Body of pancreas (tissue), 4 donors: ENCODE measurements at regions not wholly inside any gene's neighbourhood (a gene's known extent, or its start where the extent isn't known, plus 50 kb on each side); places are given as distances from the start of the nearest gene placed in this dataset.

Source experiments
- POLR2A ChIP-seq, 3 donors: fragments of 450-650 bp; IDR thresholded peaks; one replicate each; pipeline ENCODE4 v1.6.1; 2016; ENCODE audit warnings: antibody characterized with exemption in 3 of 3, mild to moderate bottlenecking in 2 of 3
- TF ChIP-seq, protein P1 (sequence below), 7 experiments: fragments of 450-650 bp in 4 of 7; fragments of 200-600 bp in 3 of 7; sonication (generic) in 3 of 7; IDR thresholded peaks; one replicate each; pipeline ENCODE4 v1.5.1; 2016 to 2019; ENCODE audit warnings: antibody characterized with exemption in 7 of 7

DNA sequence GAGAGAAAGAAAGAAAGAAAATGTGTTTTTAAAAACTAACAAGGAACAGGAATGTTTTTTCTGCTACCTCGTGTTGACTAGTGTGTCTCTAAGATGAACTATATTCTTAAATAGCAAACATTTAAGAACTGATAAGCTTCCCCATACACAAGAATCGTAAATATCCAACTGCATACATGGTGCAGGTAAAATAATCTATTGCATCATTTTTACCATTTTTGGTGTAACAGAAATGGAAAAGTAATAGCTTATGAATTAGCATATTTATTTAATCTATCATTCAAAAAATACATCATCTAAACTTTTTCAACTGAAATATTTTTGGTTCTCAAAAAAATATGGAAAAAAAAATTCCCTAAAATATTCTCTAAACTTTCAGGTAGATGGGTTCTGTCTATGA lies 59.7 kb upstream of the RAD23B start:
- TF ChIP-seq, protein P1, sequence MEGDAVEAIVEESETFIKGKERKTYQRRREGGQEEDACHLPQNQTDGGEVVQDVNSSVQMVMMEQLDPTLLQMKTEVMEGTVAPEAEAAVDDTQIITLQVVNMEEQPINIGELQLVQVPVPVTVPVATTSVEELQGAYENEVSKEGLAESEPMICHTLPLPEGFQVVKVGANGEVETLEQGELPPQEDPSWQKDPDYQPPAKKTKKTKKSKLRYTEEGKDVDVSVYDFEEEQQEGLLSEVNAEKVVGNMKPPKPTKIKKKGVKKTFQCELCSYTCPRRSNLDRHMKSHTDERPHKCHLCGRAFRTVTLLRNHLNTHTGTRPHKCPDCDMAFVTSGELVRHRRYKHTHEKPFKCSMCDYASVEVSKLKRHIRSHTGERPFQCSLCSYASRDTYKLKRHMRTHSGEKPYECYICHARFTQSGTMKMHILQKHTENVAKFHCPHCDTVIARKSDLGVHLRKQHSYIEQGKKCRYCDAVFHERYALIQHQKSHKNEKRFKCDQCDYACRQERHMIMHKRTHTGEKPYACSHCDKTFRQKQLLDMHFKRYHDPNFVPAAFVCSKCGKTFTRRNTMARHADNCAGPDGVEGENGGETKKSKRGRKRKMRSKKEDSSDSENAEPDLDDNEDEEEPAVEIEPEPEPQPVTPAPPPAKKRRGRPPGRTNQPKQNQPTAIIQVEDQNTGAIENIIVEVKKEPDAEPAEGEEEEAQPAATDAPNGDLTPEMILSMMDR (IDR thresholded peaks at IDR 0.05): no peak
- TF ChIP-seq POLR2A (IDR thresholded peaks at IDR 0.05): no peak
